ENCODE measurements at regions not wholly inside any gene's neighbourhood (a gene's known extent, or its start where the extent isn't known, plus 50 kb on each side); places are given as distances from the start of the nearest gene placed in this dataset.
"Not testable (repeated sequence)": the region's sequence is repeated elsewhere in the genome, so short reads cannot be mapped to it uniquely, and the experiment has no call there.

DNA sequence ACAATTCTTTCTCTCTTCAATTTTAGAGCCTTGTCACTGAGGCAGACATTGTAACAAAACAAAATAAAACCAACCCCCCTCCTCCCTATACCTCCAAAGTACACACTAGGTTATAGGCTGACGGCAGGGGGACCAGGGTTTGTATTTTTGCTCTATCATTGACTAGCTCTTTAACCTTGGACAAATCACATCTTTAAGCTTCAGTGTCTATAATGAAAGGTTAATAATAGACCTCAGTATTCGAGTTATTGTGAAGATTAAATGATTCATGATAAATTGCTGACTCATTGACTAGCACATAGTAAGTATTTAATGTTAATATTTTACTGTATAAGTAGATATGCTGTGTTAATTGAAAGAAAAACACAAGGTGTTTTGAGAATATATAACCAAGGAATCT is 1267.6 kb upstream of the ADGRL2 start:
- DNase-seq (ENCODE audit: low read depth), result no peak

DNA sequence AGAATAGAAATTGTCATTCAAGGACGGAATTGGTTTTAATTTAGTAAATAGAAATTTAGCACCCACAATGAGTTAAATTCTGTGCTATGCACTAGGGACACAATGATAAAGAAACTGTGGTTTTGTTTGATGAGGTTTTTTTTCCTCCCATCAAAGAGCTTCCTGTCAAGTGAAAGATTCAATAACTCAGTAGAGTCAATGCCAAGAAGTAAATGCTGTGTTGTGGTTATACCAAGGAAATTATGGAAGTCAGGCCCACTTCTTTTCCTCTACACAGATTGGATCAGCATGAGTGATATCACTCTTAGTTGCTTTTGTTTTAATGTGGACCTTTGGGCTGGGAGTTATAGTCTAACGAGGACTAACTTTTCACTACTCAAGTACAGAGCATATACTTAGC is 1269.6 kb upstream of the ADGRL2 start:
- DNase-seq (ENCODE audit: low read depth), result peak; percentile 12

DNA sequence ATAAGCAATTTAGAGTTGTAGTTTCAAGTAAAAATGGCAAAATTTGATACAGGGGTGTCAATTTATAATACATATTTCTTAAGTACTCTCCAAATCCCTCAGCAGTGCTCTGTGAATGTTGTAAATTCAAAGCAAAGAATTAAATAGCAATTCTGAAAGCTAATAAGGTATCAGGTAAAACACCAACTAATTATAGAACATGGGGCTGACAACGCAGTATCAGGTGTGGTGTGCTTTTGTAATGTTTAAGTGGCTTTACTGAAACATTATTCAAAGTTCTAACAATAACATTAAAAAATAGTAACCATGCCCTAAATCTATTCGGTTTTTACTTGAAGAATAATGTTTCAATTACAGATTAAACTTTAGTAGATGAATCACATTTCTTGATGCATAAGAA is 1271.2 kb upstream of the ADGRL2 start:
- DNase-seq (ENCODE audit: low read depth), result no peak

DNA sequence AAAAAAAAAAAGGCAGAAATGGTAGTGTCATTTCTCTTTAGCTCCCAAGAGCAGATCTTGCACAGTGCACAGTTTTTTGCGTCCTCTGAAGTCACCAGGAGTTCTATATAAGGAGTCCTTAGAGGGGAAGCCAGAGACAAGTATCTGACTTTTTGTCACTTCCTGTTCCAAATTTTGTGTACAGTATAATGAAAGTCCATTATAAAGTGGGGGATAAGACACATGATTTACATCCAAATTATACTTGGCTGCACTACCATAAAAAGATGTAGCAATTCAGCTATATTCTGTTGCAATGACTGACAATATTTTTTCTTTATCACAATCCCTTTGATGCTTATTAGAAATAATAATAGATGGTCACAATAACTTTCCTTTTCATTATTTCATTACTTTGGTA is 1276.9 kb upstream of the ADGRL2 start:
- DNase-seq (ENCODE audit: low read depth), result no peak

DNA sequence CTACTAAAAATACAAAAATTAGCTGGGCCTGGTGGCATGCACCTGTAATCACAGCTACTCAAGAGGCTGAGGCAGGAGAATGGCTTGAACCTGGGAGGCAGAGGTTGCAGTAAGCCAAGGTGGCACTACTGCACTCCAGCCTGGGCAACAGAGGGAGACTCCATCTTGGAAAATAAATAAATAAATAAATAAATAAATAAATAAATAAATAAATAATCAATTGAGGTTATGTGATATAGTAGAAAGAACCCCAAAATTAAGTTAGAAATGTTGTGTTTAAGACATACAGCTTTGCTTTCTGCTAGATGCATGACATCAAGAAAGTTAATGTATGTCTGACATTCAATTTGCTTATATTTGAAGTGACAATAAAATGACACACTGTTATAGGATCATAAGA is 1277.7 kb upstream of the ADGRL2 start:
- DNase-seq (ENCODE audit: low read depth), result not testable (repeated sequence)

DNA sequence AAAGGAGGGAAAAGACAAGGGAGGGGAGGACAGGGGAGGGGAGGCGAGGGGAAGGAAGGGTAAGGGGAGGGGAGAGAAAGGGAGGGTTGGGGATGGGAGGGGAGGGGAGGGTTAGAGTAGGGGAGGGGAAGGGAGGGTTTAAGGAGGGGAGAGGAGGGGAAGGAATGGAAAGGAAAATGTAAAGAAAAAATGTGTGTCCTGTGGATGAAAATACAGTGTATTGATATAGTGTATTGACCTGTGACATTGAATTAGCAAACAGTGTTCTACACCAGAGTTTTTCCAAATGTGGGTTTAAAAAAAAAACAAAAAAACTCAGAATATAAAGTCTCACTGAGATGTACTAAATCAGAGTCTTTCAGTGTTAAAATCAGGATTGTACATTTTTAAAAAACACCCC is 1279.8 kb upstream of the ADGRL2 start:
- no peak for DNase-seq (ENCODE audit: low read depth)

DNA sequence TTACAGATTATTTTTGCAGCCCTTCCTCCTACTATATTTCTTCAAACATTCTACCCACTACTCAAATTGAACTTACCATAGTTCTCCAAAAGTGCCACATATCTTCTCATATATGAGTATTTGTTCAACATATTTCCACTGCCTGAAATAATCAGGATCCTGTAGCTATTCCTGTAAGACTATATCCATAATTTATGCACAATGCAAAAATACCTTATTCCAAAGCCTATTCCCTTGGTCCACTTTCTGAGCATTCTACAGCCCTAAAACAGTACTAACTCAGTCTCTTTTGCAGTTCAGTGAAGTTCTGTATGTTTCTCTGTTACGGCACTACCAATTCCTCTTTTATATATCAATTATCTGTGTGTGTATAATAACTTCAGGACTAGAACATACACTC is 1283.7 kb upstream of the ADGRL2 start:
- no peak for DNase-seq (ENCODE audit: low read depth)

DNA sequence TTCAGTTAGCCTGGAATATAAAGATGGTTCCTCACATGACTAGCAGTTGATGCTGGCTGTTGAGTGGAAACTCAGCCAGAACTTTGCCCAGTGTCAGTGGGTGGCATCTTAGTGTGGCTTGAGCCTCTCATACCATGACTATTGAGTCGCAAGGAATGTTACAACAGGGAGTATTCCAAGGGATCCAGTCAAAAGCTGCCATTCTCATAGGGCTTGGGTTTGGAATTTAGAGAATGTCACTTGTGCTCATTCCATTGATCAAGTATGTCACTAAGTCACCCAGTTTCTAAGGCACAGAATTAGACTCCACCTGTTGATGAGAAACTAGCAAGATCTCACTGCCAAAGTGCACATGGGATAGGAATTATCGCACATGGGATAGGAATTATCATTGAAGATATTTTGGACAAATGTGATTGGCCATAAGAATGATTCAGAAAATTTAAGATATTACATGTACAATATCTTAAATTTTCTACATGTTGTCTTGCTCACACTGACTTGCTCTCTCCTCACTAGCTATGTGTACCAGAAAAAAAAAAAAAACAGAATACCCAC is 1290.7 kb upstream of the ADGRL2 start:
- no peak for DNase-seq (ENCODE audit: low read depth)

DNA sequence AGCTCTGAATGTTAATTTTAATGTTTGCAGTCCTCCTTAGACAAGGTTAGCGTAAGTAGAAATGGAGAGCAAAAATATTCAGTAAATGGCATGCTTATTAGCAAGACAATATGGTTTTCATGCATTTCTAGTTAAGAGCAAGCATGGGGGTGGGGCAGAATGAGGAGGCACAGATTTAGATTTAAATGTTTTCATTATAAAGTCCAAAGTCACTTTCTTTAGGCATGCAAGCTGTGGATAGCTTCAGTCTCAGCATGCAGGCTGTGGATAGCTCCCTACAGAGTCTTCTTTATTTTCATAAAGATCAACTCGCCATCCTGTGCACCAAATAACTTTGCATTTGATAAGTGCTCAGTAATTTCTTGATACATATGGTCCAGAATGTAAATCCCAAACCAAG is 1294.5 kb upstream of the ADGRL2 start:
- no peak for DNase-seq (ENCODE audit: low read depth)

DNA sequence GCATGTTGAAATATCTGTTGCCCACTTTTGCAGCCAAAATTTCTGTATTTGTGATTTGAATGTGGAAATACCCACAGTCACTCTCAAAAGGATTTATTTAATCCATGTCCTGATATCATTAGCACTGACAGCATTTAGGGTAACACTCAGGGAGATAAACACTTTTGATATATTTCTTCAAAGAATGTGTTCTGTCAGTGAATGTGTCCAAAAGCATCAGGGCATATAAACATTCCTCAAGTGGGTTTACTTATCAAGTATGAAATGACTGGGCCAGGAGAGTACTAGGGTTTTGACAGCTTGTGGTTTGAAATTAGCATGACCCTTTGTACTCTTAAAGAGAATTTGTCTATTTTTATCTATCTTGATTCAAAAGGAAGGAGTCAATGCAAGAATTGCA is 1302.1 kb upstream of the ADGRL2 start:
- DNase-seq (ENCODE audit: low read depth), result no peak

DNA sequence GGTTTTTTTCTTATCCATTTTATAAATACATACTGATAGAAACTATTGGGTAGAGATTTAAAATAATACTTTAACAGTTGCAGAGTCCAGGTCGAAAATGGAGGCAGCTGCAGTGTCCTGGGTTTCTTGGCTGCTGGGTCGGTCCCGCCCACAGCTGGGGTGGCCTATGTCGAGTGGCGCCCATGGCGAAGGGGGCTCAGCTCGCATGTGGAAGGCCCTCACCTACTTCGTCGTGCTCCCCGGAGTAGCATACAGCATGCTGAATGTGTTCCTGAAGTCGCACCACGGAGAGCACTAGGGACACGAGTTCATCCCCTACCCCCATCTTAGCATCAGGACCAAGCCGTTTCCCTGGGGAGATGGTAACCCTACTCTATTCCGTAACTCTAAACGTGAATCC is 1304.9 kb upstream of the ADGRL2 start:
- no peak for DNase-seq (ENCODE audit: low read depth)

DNA sequence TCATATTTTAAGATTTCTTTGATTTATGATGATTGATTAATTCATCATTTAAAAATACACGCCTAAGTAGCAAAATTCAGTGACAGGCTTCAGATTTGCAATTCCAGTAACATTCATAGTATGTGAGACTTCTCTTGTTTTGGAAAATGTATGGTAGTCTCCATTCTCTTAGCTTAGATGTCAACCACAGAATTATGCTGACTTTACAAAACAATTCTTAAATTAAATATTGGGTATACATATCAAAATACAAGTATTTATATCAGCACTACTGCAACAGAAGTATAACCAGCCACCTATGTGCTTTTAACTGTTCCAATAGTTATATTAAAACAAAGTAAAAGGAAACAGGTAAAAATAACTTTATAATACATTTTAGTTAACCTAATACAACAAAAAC is 1328.6 kb upstream of the ADGRL2 start:
- no peak for DNase-seq (ENCODE audit: low read depth)

DNA sequence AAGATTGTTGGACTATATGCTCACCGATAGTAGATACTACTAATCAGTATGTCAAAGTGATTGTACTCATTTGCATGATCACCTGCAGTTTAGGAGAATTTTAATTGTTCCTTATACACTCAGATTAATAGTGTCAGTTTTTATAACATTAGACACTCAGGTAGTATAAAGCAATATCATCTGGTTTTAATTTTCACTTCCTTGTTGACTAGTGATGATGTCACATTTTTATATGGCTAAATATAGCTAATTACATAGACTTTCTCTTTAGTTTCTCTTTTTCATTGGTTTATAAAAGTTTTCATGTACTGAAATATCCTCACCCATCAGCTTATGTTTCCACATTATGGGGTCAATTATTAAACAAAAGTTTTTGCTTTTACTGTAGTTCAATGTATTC is 1332.4 kb upstream of the ADGRL2 start:
- no peak for DNase-seq (ENCODE audit: low read depth)

DNA sequence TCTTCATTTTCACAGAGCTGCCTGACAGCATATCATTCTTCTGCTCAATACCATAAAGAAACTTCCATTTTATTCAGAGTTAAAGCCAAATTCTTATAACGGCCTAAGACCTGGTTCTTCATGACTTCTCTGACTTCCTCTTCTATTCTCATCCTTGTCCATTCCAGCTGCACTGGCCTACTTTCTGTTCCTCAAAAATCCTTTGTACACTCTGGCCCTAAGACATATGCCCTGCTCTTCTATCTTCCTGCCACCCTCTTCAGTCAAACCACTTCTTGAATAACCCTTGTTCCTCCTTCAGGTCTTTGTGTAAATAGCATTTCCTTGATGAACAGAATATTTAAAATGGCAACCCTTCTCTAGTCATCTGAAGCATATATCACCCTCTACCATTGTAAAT is 1338.7 kb upstream of the ADGRL2 start:
- no peak for DNase-seq (ENCODE audit: low read depth)

DNA sequence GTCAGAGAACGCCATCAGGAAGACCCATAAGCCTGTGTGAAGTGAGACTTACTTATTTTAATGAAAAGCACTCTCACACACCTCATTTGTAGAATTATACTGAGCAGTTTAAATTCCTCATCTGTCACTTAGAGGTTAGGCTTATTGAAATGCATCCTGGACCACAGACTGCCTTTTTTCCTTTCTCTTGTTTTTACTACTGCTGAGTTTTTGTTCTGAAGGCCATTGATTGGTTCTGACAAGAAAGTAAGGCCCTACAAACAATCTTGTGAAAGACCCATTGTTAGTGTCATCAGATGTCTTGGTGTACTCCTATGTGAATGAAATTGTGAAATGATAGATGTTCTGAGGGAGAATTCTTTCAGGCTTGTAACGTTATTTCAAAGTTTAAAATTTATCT is 1343.3 kb upstream of the ADGRL2 start:
- DNase-seq (ENCODE audit: low read depth), result no peak

DNA sequence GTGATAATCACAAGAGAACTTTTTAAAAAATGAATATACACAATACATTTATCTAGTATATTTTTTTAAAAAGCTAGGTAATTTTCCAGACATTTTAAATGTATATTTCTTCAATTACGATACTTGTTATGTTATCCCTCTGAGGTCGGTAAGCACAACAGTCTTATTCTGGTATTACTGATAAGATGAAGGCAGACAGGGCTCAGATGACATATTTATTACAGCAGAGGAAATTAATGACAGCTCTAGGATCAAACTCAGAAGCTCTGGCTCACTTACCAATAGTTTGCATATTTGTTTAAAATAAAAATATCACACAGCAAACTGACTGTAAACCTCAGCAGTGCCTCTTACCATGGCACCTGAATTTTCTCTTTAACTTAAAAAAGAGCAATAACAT is 1347.0 kb upstream of the ADGRL2 start:
- no peak for DNase-seq (ENCODE audit: low read depth)

DNA sequence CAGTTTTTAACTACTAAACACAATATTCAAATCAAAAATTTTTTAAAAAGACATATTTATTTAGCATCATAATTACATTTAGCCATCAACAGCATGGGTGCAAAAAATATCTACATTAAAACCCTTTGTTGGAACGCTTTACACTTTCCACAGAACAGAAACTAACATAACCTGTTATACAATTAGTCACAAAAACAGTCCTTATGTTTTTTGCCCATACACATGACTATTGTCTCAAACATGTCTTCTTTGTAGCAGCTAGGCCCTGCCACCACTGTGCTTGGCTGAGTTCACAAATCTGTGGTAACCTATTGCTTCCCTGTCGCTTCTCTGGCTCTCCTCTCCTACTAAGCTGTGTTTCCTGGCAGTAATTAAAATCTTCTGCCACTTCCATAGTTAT is 1350.0 kb upstream of the ADGRL2 start:
- no peak for DNase-seq (ENCODE audit: low read depth)

DNA sequence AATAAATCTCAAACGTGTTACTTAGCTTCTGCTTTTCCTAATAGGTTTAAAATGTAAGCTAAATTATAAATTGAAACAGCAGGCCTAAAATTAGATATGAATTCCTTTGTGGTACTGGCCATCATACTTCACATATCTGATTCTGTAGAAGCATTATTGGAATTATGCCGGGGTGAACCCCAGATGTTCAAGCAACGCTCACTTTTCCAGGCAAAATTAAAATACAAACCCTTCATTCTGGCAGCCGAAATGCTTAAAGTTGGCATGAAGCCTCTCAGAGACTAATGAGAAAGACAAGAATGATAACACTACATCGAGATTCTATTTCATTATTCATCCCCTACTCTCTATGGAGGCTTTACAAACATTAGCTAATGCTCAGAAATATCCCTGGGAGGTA is 1352.7 kb upstream of the ADGRL2 start:
- no peak for DNase-seq (ENCODE audit: low read depth)

DNA sequence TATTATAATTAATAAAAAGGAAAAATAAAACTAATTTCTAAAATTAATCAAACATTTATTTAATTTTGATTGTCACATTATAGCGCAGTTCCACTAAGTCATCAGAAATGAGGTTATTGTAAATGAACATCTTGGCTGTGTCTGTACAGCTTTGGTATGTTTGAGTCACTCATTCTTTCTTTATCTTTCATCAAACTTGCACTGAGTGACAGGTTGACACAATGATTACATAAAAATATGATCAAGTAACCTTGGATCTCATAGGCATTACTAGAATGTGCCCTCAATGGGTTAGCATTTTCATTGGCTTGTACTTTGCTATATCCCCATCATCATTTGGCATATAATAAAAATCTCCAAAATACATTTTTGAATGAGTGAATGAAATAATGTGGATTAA is 1353.2 kb upstream of the ADGRL2 start:
- DNase-seq (ENCODE audit: low read depth), result no peak

DNA sequence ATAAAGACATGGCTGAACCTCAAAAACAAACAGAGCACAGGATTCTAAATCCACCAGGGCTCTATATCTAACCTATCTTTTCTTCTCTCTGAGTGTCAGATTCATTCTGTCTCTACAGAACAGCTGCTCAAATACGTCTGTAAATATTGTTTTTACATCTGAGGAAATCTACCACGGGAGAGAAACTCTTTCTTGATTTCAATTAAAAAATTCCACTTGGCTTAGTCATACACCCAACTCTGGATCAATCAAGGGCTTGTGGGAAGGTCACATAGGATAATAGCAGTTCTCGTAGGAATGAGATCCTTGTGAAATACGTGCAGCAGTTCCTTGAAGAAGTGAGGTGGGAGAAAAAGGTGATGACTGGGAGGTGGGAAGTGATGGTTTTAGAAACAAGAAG is 1355.7 kb upstream of the ADGRL2 start:
- DNase-seq (ENCODE audit: low read depth), result no peak

DNA sequence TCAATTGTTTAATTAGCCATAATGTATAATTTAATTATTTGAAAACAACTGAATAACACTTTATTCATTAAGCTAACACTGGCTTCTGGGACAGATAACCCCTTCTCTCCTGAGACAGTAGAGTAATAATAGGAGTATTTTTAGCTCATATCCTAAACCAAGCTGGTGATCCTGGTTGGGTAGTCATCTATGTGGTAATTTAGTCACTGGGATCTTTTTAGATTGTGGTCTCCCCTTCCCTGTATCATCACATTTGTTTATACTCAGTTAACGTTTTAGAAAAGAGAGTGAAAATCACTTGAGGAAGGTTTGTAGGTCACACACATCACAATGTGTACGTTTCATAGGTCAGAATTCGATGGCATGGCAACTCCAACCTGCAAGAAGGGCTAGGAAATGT is 1356.6 kb upstream of the ADGRL2 start:
- no peak for DNase-seq (ENCODE audit: low read depth)

DNA sequence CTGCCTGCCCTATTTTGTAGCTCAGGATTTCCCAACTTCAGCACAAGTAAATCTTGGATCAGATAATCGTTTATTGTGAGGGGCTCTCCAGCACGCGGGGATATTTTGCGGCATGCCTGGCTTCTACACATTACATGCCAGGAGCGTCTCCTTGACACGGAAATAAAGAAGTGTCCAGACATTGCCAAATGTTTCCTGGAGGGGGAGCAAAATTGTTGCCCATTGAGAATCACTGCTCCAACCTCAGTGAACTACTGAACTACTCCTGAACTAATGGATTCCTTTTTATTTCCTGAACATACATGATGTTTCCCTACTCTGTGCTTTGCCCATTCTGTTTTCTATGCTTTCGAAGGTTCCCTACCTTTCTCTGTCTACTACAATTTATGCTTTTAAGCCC is 1359.1 kb upstream of the ADGRL2 start:
- no peak for DNase-seq (ENCODE audit: low read depth)

DNA sequence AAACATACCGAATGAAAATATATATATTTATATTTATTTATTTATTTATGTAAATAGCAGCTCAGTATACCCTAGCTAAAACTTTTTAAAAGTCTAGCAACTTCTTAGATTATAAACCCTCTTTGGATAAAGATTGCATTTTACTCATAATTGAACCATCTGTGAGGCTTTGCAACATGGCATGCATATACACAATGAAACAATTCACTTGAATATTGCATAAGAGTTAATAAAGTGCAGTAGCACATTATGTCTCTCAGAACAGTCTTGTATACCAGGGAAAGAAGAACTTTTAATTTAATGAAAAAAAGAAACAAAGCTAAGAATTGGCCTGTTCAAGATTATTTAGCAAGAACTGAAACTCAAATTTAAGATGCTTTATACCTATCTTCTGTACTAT is 1363.9 kb upstream of the ADGRL2 start:
- no peak for DNase-seq (ENCODE audit: low read depth)

DNA sequence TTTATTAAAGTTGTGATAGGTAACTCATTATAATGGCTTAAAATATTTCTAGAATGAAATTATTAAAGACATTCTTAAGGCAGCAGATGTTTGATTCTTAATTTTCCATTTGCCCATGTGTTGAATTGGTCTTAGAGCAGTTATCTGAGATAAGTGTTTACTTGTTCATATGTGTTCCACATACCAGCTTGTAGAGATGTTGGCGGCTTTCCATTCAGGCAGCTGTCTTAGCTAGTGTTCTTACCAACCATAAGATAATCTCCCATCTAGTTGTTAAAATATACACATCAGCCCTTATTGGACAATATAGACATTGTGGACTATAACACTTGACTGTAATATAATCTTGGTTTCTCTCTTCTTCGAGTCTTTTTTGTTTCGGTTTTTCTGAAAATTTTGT is 1372.9 kb upstream of the ADGRL2 start:
- no peak for DNase-seq (ENCODE audit: low read depth)

DNA sequence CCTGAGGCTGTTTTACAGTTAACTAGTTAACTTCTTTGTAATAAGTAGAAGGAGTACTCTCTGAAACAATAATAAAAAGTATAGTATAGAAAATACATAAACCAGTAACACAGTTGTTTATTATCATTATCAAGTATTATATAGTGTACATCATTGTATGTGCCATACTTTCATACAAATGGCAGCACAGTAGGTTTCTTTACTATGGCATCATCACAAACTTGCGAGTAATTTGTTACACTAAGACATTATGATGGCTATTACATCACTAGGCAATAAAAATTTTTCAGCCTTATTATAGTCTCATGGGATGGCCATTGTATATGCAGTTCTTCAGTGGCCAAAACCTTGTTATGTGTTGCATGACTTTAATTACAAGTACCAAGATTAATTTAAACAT is 1376.5 kb upstream of the ADGRL2 start:
- DNase-seq (ENCODE audit: low read depth), result no peak

Data from stromal cell of bone marrow (primary cell).